ENCODE measurements at regions not wholly inside any gene's neighbourhood (a gene's known extent, or its start where the extent isn't known, plus 50 kb on each side); places are given as distances from the start of the nearest gene placed in this dataset.

DNA sequence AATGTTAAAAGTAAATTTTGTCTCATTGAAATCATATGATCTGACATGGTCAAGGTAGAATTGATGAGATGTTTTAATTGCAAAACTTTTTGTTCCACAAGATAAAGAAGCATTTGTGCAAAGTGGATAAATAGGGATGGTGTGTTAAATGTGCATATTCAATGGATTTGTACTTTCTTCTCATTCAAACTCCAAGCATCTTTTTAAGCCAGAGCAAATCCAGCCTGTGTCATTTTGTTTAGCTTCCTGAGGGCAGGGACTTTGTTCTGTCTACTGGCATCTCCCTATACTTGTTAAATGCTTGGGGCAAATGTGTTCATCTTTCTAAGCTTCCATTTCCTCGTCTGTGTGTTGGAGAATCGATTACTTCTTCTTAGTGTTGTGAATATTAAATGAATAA is 200.3 kb downstream of the SLIT2 start:
- Histone ChIP-seq H3F3A (replicated peaks; ENCODE audit: low read depth) (no peaks in the 10 kb centered on the region), H3K27me3 (ENCODE audit: insufficient read depth) (no peaks in the 10 kb centered on the region), H3K27ac (ENCODE audit: low read depth) (no peak overlapping the region), H3K36me3 (ENCODE audit: insufficient read depth) (no peaks in the 10 kb centered on the region), H3K4me1 (ENCODE audit: insufficient read depth) (no peaks in the 10 kb centered on the region; the same call in 1 of the 2 replicates), H4K20me1 (replicated peaks; ENCODE audit: insufficient read depth) (no peaks in the 10 kb centered on the region), H3K79me2 (replicated peaks; ENCODE audit: insufficient read depth) (no peaks in the 10 kb centered on the region), H3K4me3 (no peak overlapping the region), H2AFZ (no peak overlapping the region), H3K9me2 (ENCODE audit: insufficient read depth) (no peaks in the 10 kb centered on the region), H3K4me2 (no peak overlapping the region)
- Mint-ChIP-seq H3K4me1 (peaks cover 13% of the 10 kb centered on the region), H3K4me3 (no peak overlapping the region), H3K27me3 (ENCODE audit: insufficient read depth, low read depth, poor library complexity) (peaks cover 2% of the 10 kb centered on the region), H3K27ac (no peak overlapping the region), H3K36me3 (ENCODE audit: low read depth) (no peaks in the 10 kb centered on the region), H3K9me3 (no peaks in the 10 kb centered on the region)
- no peak for DNase-seq (ENCODE audit: low spot score)
- TF ChIP-seq JUNB (IDR thresholded peaks at IDR 0.05; ENCODE audit: unreplicated experiment) (no peak), CTCF (conservative IDR thresholded peaks at IDR 0.05; ENCODE audit: low read depth in 2 of 2) (no peak), STAT1 (IDR thresholded peaks at IDR 0.05; ENCODE audit: unreplicated experiment) (no peak), ZNF114 (CRISPR knock-in tag; IDR thresholded peaks at IDR 0.05) (no peak), ZNF331 (CRISPR knock-in tag; IDR thresholded peaks at IDR 0.05; ENCODE audit: low read depth) (no peak), EZH2phosphoT487 (IDR thresholded peaks at IDR 0.05; ENCODE audit: unreplicated experiment) (no peak), EZH2 (IDR thresholded peaks at IDR 0.05; ENCODE audit: low read depth, unreplicated experiment) (no peak), CREB1 (CRISPR knock-in tag; IDR thresholded peaks at IDR 0.05; ENCODE audit: low read depth) (no peak), POLR2AphosphoS5 (IDR thresholded peaks at IDR 0.05; ENCODE audit: low read depth) (no peak), NANOG (IDR thresholded peaks at IDR 0.05; ENCODE audit: borderline replicate concordance) (no peak)
- TF ChIP-seq, protein P1, sequence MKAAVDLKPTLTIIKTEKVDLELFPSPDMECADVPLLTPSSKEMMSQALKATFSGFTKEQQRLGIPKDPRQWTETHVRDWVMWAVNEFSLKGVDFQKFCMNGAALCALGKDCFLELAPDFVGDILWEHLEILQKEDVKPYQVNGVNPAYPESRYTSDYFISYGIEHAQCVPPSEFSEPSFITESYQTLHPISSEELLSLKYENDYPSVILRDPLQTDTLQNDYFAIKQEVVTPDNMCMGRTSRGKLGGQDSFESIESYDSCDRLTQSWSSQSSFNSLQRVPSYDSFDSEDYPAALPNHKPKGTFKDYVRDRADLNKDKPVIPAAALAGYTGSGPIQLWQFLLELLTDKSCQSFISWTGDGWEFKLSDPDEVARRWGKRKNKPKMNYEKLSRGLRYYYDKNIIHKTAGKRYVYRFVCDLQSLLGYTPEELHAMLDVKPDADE (IDR thresholded peaks at IDR 0.05) = no peak
- TF ChIP-seq, protein P2, sequence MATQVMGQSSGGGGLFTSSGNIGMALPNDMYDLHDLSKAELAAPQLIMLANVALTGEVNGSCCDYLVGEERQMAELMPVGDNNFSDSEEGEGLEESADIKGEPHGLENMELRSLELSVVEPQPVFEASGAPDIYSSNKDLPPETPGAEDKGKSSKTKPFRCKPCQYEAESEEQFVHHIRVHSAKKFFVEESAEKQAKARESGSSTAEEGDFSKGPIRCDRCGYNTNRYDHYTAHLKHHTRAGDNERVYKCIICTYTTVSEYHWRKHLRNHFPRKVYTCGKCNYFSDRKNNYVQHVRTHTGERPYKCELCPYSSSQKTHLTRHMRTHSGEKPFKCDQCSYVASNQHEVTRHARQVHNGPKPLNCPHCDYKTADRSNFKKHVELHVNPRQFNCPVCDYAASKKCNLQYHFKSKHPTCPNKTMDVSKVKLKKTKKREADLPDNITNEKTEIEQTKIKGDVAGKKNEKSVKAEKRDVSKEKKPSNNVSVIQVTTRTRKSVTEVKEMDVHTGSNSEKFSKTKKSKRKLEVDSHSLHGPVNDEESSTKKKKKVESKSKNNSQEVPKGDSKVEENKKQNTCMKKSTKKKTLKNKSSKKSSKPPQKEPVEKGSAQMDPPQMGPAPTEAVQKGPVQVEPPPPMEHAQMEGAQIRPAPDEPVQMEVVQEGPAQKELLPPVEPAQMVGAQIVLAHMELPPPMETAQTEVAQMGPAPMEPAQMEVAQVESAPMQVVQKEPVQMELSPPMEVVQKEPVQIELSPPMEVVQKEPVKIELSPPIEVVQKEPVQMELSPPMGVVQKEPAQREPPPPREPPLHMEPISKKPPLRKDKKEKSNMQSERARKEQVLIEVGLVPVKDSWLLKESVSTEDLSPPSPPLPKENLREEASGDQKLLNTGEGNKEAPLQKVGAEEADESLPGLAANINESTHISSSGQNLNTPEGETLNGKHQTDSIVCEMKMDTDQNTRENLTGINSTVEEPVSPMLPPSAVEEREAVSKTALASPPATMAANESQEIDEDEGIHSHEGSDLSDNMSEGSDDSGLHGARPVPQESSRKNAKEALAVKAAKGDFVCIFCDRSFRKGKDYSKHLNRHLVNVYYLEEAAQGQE (IDR thresholded peaks at IDR 0.05; ENCODE audit: unreplicated experiment) = no peak
- TF ChIP-seq, protein P3, sequence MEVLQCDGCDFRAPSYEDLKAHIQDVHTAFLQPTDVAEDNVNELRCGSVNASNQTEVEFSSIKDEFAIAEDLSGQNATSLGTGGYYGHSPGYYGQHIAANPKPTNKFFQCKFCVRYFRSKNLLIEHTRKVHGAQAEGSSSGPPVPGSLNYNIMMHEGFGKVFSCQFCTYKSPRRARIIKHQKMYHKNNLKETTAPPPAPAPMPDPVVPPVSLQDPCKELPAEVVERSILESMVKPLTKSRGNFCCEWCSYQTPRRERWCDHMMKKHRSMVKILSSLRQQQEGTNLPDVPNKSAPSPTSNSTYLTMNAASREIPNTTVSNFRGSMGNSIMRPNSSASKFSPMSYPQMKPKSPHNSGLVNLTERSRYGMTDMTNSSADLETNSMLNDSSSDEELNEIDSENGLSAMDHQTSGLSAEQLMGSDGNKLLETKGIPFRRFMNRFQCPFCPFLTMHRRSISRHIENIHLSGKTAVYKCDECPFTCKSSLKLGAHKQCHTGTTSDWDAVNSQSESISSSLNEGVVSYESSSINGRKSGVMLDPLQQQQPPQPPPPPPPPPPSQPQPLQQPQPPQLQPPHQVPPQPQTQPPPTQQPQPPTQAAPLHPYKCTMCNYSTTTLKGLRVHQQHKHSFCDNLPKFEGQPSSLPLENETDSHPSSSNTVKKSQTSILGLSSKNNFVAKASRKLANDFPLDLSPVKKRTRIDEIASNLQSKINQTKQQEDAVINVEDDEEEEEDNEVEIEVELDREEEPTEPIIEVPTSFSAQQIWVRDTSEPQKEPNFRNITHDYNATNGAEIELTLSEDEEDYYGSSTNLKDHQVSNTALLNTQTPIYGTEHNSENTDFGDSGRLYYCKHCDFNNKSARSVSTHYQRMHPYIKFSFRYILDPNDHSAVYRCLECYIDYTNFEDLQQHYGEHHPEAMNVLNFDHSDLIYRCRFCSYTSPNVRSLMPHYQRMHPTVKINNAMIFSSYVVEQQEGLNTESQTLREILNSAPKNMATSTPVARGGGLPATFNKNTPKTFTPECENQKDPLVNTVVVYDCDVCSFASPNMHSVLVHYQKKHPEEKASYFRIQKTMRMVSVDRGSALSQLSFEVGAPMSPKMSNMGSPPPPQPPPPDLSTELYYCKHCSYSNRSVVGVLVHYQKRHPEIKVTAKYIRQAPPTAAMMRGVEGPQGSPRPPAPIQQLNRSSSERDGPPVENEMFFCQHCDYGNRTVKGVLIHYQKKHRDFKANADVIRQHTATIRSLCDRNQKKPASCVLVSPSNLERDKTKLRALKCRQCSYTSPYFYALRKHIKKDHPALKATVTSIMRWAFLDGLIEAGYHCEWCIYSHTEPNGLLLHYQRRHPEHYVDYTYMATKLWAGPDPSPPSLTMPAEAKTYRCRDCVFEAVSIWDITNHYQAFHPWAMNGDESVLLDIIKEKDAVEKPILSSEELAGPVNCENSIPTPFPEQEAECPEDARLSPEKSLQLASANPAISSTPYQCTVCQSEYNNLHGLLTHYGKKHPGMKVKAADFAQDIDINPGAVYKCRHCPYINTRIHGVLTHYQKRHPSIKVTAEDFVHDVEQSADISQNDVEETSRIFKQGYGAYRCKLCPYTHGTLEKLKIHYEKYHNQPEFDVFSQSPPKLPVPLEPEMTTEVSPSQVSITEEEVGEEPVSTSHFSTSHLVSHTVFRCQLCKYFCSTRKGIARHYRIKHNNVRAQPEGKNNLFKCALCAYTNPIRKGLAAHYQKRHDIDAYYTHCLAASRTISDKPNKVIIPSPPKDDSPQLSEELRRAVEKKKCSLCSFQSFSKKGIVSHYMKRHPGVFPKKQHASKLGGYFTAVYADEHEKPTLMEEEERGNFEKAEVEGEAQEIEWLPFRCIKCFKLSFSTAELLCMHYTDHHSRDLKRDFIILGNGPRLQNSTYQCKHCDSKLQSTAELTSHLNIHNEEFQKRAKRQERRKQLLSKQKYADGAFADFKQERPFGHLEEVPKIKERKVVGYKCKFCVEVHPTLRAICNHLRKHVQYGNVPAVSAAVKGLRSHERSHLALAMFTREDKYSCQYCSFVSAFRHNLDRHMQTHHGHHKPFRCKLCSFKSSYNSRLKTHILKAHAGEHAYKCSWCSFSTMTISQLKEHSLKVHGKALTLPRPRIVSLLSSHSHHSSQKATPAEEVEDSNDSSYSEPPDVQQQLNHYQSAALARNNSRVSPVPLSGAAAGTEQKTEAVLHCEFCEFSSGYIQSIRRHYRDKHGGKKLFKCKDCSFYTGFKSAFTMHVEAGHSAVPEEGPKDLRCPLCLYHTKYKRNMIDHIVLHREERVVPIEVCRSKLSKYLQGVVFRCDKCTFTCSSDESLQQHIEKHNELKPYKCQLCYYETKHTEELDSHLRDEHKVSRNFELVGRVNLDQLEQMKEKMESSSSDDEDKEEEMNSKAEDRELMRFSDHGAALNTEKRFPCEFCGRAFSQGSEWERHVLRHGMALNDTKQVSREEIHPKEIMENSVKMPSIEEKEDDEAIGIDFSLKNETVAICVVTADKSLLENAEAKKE (CRISPR knock-in tag; IDR thresholded peaks at IDR 0.05) = no peak
- no peak for ATAC-seq

Data from GM23338 (cell line).